HG02981 (cell line): ENCODE measurements at regions not wholly inside any gene's neighbourhood (a gene's known extent, or its start where the extent isn't known, plus 50 kb on each side); places are given as distances from the start of the nearest gene placed in this dataset.
A peak's percentile ranks its signal among the peaks of the same experiment; 100 is the strongest.
"Not testable (repeated sequence)": the region's sequence is repeated elsewhere in the genome, so short reads cannot be mapped to it uniquely, and the experiment has no call there.

Source experiments
- ATAC-seq: cut with Tn5 transposase; IDR thresholded peaks from one replicate; pipeline ENCODE4 v1.9.1; 2021; ENCODE audit warnings: mild to moderate bottlenecking, moderate library complexity; ENCODE audit not compliant: unreplicated experiment

- ATAC-seq, result not testable (repeated sequence)
Observed at GRCh38 chr2:111420074-111420473, 299.4 kb downstream of the BCL2L11 start.

DNA sequence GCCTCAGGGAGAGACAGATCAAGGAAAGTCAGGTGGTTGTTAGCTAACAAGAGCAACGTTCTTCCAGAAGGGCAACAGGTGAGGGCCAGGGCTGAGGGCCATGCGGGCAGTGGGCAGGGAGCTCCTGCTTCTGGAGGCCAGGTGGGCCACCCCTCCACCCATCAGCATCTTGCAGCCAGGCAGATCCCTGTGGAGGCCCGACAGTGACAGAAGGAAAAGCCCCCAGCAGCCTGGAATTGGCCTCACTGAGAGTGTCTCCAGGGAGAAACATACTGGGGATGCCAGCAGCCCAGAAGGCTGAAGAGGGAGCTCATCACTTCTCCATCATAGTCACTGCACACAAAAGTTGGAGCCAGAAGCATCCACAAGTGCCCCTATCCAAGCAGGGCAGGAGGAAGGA, 300.1 kb downstream of the BCL2L11 start:
- ATAC-seq, result not testable (repeated sequence)

GRCh38 chr2:111421949-111422348, 301.2 kb downstream of the BCL2L11 start:
- not testable (repeated sequence) for ATAC-seq

- ATAC-seq, result not testable (repeated sequence)
Observed at GRCh38 chr2:111422562-111422961, 301.8 kb downstream of the BCL2L11 start.

DNA sequence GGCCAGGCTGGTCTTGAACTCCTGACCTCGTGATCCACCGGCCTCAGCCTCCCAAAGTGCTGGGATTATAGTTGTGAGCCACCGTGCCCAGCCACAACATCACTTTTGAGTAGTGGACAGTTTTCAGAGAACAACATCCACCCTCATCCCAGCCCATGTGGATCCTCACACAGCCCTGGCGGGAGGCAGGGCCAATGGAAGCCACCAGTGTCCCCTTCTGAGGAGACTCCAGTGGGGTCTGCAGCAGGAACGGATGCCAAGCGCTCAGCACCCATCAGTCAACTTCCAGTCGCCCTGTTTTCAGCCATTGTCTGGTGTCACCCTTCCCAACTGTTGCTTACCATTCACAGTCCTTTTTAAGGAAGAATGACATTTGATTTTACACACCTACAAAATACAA, 302.5 kb downstream of the BCL2L11 start:
- not testable (repeated sequence) for ATAC-seq

DNA sequence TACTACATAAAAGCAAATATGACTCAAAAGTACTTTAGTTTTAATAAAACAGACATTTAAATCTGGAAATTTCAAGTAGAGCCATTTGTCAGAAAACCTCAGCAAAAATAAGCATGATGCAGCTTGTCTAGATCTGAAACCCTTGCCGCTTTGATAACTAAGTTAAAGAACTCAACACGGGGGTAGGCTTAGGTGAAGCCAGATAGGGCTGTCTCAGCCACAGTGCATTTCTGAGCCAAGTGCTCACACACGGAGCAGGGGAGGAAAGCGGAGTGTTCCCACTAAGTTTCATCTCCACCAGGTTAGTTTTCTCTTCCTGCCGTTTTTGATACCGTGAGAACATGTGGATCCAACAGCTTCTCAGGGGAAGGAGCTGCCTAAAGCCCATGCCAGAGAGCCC, 303.5 kb downstream of the BCL2L11 start:
- not testable (repeated sequence) for ATAC-seq

- peak; percentile 65 for ATAC-seq
Observed at GRCh38 chr2:111424851-111425309, 304.2 kb downstream of the BCL2L11 start.

- not testable (repeated sequence) for ATAC-seq
Observed at GRCh38 chr2:111425789-111426201, 305.1 kb downstream of the BCL2L11 start.

- not testable (repeated sequence) for ATAC-seq
Observed at GRCh38 chr2:111427346-111427745, 306.6 kb downstream of the BCL2L11 start.

GRCh38 chr2:111428915-111429314, 308.2 kb downstream of the BCL2L11 start:
- not testable (repeated sequence) for ATAC-seq

- ATAC-seq, result not testable (repeated sequence)
Observed at GRCh38 chr2:111429353-111429752, 308.6 kb downstream of the BCL2L11 start.

- ATAC-seq, result peak; percentile 55
Observed at GRCh38 chr2:111430817-111431661, 310.3 kb downstream of the BCL2L11 start.

GRCh38 chr2:111432423-111432822, 311.7 kb downstream of the BCL2L11 start:
- not testable (repeated sequence) for ATAC-seq

DNA sequence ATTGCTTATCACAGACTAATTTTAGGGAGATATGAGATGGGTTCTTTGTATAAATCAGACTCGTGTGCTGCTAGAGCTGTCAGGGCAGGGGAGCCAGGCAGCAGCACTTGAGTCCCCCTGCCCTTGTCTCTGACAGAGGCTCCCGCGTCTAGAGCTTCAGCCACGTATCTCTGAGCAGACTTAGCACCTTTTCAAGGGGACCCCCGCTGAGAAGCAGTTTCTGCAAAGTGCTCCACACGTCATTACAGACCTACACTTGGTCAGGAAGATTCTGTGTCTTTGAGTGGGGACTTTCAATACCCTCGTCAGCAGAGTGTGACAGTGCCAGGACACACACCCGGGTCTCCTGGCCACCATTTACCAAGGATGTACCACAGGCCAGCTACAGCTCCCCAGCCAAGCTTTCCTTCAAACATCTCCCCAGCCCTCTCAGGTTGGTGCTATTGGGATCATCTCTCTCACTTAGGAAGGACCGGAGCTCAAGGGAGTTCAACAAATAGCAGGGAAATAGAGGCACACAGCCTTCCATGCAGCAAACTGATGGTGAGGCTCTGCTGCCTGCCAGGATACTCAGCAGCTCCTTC, 312.3 kb downstream of the BCL2L11 start:
- not testable (repeated sequence) for ATAC-seq

GRCh38 chr2:111433892-111434607, 313.3 kb downstream of the BCL2L11 start:
- not testable (repeated sequence) for ATAC-seq

DNA sequence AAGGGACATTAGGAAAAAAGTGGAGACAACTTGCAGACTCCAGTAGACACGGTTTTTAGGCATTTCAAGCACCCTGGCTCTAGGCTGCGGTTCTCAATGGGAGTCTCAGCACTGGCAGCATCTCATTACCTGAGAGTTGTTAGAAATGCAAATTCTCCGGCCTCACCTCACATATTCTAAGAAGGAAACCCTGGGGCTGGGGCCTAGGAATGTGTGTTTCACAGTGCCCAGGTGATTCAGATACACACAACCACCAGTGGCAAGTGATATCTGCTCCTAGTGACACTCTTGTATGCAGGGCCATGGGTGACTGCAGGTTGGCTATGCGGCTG, 313.9 kb downstream of the BCL2L11 start:
- not testable (repeated sequence) for ATAC-seq

DNA sequence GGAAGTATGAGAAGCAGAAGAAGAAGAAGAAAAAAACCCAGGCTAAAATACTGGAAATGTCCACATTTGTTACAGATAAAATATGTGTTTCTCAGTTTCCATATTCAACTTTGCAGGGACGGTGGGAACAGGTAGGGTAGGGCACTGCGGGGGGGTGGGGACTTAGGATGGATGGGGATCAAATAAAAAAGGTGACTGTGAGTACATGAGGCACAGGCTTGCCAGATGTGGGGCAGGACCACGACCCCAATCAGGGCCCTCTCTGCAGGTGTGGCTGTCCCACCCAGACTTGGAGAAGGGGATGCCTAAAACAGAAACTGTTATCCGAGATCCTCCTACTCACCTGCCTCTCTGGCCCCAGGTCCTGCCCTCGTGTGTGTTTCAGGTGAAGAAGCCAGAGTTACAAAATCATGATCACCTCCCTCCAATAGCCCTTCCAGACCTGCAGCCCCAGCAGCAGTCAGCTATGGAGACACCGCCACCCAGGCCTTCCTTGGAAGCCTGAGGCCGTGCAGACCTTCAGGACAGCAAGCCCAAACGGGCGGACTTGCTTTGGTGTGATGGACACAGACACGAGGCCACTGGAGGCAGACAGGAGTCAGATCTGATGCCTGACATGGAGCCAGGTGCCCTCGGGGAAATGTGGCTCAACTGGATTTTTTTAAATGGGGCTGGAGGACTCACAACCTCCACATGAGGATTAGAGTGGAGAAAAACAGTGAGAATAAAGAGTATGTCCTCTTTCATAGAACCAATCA, 315.0 kb downstream of the BCL2L11 start:
- ATAC-seq, result not testable (repeated sequence)

DNA sequence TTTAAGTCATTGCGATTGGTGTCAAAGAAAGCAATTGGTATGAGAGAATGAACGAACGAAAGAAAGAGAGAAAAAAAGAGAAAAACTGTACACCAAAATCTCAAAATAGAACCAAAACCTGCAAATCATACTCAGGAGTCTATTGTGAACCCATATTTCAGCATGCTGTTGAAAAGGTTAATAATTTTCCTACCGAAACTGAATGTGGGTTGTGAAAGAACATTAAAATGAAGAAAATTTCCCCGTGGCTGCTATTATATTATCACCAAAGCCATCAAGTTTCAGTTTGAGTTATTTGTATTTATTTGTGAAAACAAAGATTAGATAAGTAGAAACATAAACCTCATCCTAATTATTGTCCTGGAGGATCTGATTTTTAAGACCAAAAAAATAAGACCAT, 315.7 kb downstream of the BCL2L11 start:
- peak; percentile 58 for ATAC-seq

DNA sequence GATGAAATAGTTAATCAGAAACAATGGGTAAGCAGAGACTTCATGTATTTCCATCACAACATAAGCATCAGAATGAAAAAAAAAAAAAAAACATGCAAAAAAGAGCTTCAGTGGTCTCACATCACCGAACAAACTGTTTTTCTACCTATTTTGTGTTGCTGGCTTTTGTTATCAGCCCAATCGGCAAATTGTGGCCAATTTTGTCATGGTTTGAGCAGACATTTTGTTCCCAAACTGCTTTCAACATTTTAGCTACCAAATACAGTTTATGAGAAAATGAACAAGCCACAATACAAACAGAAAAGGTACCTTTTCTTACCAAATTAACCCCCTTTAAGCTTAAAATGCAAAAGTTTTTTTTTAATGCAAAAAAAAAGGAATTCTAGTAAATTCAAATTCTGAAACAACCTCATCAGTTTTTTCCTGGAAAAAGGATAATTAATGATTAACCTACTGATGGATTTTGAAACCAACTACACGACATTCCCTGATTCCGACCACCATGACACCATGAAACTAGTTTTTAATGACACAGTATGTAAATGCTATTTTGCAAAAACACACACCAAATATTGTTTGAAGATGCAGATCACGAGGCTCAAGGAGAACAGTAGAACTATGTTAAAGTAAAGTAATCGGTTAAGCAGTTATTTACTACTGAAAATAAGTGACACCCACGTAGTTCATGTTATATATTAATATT, 316.7 kb downstream of the BCL2L11 start:
- ATAC-seq, result not testable (repeated sequence)

DNA sequence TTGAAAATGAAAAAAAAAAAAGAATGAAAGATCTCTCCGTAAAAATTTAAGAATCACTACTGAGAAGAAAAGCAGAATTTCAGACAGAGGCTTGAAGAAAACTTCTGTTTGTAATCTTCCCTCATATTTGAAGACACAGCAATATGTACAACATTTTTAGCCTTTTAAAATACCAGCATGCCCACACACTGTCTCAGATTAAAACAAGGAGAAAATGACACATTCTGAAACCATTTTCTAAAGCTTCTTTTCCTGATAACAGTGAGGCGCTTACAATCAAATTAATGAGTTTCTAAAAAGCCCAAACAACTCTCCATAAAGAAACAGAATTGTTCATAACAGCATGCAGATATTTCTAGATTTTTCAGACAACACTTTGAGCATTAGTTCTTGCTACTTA, 317.4 kb downstream of the BCL2L11 start:
- ATAC-seq, result not testable (repeated sequence)
